ENCODE measurements at regions not wholly inside any gene's neighbourhood (a gene's known extent, or its start where the extent isn't known, plus 50 kb on each side); places are given as distances from the start of the nearest gene placed in this dataset.

DNA sequence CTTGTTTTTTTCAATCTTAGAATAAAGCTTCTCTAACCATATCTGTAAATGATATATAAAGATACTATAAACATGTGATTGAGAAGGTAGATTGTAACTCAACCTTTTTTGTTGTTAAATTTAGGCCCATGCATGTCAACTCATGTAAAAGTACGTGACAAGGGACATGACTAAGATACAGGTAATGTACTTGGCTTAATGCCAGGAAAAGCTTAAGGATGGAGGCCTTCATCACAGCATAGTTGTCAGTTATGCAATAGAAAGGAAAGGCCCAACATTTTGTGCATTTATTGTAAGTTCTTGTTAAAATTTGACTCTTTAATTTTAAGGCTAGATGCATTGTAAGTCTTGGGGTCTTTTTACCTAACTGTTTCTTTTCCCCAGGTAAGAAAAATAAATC is 305.1 kb downstream of the LTN1 start:
- TF ChIP-seq, protein P1, sequence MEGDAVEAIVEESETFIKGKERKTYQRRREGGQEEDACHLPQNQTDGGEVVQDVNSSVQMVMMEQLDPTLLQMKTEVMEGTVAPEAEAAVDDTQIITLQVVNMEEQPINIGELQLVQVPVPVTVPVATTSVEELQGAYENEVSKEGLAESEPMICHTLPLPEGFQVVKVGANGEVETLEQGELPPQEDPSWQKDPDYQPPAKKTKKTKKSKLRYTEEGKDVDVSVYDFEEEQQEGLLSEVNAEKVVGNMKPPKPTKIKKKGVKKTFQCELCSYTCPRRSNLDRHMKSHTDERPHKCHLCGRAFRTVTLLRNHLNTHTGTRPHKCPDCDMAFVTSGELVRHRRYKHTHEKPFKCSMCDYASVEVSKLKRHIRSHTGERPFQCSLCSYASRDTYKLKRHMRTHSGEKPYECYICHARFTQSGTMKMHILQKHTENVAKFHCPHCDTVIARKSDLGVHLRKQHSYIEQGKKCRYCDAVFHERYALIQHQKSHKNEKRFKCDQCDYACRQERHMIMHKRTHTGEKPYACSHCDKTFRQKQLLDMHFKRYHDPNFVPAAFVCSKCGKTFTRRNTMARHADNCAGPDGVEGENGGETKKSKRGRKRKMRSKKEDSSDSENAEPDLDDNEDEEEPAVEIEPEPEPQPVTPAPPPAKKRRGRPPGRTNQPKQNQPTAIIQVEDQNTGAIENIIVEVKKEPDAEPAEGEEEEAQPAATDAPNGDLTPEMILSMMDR (conservative IDR thresholded peaks at IDR 0.05) = no peak
- no peak for TF ChIP-seq ZFX (IDR thresholded peaks at IDR 0.05)
